HG02884 (cell line): ENCODE measurements at regions not wholly inside any gene's neighbourhood (a gene's known extent, or its start where the extent isn't known, plus 50 kb on each side); places are given as distances from the start of the nearest gene placed in this dataset.

Experiments used
- ATAC-seq: cut with Tn5 transposase; IDR thresholded peaks from one replicate; pipeline ENCODE4 v1.9.1; 2021; ENCODE audit warnings: mild to moderate bottlenecking, moderate library complexity; ENCODE audit not compliant: unreplicated experiment

DNA sequence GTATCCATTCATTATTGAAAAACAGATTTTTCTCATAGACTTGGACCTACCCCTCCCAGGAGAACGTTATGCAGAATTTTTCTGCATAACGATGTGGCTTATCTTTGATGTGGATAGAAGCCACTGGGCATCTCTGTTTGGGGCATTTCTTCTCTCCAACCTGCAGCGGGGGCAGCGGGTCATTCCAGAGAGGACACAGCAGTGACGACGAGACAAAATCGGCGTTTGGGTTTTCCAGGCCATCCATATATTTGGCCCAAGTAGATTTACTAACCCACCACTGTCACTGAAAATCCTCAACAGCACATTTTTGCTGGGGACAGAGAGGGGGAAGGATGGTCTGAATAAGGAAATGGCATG is 299.3 kb upstream of the PITRM1 start:
- no peak for ATAC-seq

DNA sequence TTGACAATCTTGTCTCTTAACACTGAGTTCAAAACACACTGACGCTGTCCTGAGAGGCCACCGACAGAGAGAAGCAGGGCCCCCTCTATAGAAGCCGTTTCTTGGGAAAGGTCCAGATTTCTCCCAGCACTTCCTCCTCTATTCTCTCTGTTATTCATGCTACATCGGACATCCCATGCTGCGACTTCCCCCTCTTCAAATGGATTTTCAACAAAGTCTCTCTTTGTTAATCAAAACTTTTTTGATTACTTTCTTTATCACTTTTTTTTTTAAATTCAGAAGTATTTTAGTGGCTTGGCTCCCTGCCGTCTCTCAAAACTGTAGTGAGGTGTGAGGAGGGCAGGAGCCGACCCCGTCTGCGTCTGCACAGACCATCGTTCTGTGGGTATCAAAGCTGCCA is 298.9 kb upstream of the PITRM1 start:
- no peak for ATAC-seq

DNA sequence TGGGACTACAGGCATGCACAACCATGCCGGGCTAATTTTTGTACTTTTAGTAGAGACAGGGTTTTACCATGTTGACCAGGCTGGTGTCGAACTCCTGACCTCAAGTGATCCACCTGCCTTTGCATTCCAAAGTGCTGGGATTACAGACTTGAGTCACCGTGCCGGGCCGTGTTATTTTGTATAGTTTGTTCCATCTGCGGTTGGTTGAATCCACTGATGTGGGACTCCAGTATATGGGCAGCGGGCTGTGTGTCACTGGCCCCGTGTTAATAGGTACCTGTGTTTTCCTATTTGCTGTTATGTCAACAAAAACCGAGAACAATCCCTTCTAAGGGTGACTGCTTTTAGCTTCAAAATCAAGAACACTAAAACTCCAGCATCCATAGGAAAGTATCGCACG is 297.6 kb upstream of the PITRM1 start:
- ATAC-seq, result no peak

DNA sequence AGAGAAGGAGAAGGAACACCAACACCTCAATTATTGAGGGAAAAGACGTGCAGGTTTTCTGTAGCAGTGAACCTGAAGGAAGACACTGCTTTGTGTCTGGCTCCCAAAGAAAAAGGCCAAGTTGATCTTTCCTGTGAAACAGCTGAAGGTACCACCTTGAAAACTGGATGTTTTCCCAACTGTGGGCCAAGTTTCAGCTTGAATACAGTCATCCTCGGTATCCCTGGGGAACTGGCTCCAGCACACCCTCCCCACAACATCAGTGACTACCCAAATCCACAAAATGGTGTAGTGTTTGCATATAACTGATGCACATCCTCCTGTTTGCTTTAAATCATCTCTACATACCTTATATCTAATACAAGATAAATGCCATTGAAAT is 297.0 kb upstream of the PITRM1 start:
- no peak for ATAC-seq

DNA sequence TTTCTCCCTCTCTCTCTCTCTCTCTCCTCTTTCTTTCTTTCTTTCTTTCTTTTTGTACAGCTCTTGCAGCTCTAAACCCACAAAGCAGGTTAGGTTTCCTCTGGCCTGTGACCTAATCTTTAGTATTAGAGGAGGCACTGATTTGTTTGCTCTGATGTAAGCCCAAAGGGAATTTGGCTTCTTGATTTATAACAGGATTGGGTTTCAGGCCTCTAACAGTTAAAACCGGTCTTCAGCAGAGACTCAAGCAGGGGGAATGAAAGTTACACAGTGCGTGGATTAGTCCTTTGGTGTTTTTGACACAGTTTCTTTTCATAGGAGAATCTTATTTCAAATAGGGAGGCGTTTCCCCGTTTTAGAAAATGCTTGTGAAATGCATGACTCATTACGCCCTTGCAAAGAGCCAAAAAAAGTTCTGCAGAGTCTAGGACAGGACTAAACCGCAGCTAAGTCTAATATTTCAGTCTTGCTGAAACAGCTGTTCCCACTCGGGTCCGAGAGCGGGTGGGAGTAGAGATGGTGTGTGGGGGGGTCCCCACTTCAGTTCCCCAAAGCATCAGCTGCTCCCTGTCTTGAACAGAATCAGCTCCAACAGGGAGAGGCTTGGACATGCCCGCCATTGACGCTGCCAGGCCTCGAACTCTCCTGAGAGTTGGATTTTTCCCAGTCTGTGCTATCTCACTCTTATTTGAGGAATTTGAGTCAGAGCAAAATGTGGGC is 296.5 kb upstream of the PITRM1 start:
- ATAC-seq, result no peak

DNA sequence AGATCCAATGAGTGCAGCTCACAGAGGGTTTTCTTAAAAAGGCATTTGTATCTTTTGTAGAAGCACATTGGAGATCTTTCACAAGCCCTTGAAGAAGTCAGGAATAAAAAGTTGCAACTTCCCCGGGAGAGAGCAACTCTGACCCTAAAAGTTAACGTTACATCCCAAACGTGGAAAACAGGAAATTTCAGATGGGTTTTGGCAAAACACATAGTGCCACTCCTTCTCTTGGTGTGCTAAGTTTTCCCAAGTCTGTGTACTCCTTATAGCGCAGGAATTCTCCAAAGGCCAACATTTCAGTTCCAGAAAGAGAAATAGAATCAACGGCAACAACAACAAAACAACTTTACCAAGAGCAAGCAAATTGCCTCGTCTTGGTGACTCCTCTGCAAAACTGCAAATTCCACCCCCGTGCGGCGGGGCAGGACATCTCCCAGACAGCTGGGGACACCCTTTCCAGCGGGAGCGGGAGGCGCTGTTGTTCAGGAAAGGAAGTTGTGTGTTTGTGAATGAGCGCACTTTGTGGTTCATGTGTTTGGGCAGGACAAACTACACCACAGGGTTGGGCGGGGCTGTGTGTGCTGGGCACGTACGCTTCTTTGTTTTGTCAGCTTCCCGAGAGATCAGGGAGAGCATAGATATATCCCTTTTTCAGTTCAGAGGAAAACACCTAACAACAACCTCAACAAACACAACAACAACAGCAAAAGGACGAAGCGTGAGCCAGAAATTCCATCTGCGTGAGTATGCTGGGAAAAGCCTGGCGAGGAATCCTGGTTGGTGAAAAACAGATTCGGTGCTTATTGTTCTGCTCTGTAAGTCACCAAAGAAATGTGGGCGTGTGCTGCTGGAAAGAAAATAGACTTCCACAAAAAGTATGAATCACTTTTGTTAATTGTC is 294.7 kb upstream of the PITRM1 start:
- no peak for ATAC-seq

DNA sequence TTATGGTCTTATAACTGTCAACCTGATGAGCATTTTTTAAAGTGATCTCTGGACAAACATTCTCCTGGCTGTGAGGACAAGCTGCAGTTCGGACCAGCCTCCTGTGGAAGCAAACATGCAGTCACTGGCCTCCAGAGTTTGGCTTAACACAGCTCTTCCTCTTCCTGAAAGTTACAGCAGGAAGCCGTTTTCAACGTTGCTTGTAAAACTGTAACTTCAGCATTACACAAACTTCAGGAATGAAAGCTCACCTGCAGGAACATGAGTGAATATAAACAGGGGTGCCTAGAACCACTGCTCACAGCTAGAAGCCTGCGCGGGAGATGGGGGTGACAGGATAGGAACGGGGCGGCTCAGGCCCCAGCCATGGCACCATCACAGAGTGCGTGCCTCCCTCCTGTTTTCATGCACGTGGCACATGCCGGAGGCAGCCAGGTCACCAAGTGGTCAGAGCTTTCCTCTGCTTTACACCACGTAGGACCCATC is 292.9 kb upstream of the PITRM1 start:
- ATAC-seq, result no peak

DNA sequence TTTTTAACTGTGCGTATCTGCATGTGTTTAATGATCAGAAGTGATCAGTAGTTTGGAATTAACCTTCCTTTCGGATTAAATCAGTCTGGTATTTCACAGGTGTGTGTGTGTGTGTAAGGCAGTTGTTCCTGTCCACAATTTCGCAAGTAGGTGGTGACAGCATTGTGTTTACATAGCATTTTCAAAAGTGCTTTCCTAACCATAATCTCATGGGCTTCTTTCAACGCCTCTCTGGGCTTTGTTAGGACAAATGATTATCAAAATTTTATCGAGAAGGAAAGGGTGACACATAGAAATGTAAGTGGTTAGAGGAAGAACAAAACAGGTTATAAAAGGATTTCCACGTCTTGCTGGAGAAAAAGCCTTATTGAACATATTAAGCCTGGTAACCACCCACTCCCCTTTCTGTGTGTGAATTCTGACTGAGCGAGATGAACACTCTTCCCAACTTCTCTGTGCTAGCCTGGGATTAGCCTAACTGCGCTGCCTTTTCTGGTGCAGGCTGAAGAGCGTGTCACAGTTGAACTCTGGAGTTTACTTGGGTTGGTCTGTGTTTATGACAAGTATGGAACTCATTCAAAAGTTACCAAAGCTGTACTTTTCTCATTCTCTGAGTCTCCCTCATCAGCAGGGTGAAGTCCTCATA is 292.3 kb upstream of the PITRM1 start:
- ATAC-seq, result no peak

DNA sequence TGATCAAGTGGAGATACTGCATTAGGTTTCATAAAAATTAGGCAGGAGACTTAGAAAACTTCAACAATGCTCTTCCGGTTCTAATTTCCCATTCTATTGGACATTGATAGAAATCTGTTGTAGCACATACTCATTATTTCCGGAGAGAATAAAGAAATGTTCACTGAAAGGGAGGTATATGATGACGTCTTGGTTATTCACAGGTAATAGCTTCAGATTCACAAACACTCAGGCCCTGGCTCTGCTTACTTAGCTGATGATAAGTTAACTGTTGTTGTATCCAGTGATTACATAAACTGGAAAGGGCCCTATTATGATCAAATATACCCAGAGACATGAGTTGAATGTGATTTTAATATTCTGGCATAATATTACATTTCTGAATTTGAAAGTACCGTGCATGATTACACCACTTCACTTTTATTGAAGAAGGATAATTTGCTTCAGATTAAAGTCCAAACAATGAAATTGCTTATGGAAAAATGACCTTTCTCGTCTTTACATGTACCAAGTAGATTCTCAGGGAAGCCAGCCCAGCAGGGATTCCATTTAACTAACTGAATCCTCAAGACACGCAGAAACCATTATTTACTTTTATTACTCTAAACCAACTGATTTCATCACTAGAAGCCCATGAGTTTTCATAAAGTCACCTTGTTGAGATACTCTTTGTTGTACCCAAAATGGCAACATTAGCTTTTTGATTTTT is 288.0 kb upstream of the PITRM1 start:
- ATAC-seq, result no peak

DNA sequence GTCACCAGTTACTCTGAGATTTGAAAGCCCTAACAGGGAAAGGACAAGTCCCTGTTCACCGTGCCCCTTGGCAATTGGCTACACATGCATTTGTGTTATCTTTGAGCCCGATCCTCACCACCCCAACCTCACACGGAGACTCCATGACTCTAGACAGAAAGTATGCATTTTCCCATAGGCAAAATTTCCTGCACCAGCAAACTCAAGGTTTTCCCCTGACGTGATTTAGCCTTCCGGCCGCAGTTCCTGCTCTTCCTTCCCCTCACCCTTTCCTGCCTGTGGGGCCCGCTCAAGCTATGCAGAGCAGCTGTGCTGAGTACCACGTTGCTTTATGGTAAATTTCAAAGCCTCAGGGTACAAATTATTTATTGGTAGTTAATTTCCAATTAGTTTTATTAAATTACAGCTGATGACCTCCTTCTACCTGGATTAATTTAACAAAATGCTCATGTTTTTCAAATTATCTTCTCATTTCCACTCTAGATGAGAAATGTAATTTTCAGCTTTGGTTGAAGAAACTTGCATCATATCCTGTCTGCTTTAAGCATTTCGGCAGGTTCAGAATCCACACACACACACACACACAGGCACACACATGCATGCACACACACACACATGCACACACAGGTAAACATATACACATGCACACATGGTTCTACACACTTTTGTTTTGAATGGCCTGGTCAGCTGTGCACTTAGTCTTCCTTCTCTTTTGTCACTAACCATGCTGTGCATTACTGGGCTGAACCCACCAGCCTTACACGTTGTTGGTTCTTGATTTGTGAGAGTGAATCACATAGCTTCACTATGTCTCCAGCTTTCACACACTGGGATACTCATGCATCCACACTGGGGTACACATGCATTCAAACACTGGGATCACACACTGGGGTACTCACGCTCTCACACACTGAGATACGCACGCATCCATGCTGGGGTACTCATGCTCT is 283.1 kb upstream of the PITRM1 start:
- ATAC-seq, result no peak

DNA sequence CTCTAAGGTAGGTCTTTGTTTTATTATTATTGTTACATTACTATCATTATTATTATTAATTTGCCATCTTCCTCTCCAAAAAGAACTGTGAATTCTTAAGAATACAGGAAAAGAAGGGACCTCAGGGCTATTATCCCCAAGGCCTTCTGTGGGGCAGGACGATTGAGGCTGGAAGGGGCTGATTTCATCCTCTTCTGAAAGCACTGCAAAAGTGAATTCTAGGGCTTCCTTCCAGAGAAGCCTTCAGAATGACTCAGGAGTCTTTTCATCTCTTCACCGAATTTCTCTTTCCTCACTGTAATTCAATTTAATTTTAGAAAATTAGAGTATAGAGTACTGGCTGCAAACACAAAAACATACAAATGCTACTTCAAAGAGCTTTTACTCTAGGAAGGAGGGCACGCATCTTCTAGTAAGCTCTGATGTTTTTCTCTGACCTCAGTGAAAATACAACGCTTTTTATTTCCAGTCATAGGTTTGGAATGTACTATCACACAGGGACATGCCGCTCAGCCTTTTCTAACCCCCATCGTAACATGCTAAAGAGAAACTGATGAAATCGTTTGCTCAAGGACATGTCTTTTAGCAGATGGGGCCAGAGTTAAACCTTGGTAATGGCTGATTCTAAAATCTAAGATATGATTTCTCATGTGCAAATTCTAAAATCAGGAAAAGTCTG is 280.2 kb upstream of the PITRM1 start:
- no peak for ATAC-seq

DNA sequence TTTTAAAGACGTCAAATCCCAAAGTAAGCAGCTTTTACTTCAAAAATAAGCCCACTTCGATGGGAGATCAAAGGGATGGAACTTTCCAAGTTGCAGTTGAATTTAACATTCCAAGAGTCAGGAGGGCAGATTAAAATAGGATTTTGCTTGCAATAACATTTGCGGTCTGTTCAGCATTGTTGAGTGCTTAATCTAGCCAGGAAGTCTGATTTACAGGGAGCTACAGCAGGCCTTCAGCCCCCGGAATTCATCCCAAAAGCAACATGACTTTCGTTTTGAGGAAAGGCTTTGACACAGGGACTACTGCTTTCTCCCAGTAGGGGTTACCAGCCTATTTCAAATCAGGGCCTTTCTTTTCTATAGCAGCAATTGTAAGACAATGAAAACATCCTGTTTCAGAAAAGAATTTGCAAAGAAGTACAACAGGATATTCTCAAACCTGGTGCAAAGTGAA is 279.6 kb upstream of the PITRM1 start:
- ATAC-seq, result no peak

DNA sequence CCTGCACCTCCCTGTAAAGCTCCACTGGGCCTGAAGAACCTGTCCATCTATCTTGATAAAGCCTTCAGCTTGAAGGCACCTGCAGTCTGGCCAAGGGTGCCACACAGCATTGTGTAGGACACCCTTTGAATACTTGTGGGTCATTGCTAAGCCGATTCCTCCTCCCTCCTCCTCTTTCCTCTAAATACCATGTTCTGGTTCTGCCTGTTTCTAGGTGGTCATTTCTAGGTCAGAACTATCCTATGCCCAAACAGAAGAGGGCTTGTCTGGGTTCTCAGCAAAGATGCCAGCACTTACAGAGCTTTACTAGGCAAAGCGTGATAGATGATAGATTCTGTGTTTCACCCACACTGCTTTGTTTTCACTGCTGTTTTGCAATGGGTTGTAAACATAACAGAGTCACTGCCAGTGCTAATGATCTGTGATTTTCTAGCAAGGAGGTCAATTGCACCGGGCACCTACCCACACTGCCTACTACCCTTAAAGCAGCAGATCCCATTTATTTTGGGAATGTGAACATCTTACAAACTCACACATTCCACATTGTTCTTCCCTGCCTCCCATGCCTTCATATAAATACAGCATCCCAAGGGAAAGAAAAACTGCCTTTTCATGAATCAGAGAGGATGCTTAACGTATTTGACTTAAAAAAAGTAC is 279.1 kb upstream of the PITRM1 start:
- ATAC-seq, result no peak

DNA sequence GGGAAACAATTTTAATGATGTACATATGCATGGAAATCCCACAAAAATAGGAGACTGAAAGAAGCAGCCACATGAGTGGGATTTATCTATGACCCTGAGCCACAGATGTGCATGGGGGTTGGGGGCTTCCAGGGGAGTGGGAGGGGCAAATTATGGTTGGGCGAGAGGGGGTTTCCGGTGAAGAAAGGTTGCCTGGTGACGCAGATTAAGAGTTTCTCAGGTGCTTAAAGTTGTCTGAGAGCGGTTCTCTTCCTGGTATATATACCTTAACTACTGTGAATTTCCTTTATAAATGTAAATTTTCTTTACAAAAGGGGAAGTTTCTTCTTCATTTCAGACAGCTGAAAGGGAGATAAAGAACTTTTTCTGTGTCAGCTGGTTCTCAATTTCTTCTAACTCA is 273.6 kb upstream of the PITRM1 start:
- no peak for ATAC-seq

DNA sequence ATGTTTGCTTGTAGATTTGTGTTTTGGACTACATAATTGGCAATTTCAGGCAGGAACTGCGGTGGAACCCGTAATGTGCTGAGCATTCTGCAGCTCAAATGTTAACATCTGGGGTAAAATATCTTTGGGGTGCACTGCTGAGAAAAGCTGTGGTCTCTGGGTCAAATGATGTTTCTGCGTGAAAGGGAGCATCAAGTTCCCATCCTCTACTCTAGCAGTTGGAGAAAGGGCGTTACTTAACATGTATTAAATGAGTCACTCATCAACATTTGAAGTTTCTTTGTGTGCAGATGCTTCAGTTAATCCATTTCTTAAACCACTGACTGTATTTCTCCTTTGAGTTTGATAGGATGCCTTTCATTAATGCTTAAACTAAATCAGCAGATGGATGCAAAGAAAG is 273.1 kb upstream of the PITRM1 start:
- no peak for ATAC-seq

DNA sequence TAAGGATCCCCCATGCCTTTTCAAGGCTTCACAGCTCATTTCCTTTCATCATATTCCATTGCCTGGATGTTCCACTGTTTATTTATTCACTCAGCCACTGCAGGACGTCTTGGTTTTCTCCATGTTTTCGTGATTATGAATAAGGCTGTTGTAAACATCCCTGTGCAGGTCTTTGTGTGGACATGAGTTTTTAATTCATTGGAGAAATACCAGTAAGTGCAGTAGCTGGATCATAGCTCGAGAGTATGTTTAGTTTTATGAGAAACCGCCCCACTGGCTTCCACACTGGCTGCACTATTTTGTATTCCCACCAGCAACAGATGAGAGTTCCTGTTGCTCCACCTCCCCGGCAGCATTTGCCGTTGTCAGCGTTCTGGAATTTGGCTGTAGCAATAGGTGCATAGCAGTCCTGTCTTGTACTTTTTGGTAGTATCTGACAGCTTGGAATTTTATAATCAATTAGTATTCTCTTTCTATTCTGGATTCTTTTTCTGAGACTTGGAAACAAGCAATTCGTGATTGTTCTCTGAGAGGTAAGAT is 269.9 kb upstream of the PITRM1 start:
- no peak for ATAC-seq

DNA sequence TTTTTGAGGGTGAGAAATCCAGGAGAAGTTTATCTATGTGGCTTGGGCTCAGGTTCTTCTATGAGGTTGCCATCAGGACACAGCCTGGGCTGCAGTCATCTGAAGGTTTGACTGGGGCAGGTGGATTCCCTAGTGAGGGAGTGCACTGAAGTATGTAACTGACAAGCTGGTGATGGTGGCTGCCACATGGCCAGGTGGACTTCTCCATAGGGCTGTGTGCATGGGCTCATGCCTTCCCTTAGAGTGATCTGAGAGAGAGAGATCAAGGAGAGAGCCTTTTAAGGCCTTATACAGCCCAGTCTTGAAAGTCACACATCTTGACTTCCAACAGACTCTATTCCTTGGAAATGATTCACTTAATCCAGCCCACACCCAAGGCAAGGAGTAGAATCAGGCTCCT is 266.6 kb upstream of the PITRM1 start:
- ATAC-seq, result no peak

DNA sequence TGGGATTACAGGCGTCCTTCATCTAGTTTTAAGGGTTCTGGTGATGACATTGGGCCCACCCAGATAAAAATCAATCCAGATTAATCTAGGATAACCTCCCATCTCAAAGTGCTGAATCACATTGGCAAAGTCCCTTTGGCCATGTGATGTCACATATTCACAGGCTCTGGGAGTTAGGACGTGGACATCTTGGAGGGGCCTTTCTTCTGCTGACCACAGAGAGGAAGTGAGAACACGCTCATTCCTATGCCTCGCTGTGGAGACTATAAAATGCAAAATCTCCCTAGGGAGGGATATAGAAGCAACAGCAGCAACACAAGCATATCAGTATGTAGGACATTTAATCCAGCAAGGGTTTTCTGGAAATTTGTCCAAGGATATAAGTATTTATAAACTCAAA is 266.0 kb upstream of the PITRM1 start:
- ATAC-seq, result no peak

DNA sequence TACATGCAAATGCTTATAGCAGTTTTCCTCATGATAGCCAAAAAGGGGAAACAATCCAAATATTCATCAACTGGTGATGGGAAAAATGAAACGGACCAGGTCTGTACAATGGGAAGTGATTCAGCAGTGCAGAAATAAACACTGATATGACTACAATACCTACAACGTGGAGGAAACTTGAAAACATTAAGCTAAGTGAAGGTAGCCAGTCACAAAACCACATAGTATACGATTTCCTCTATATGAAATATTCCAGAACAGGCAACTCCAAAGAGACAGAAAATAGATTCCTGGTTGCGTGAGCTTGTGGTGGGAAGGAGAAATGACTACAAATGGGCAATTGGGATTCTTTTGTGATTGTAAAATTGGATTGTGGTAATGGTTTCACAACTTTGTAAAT is 263.1 kb upstream of the PITRM1 start:
- no peak for ATAC-seq
